Panc1 (cell line): ENCODE measurements at regions not wholly inside any gene's neighbourhood (a gene's known extent, or its start where the extent isn't known, plus 50 kb on each side); places are given as distances from the start of the nearest gene placed in this dataset.
"Not testable (repeated sequence)": the region's sequence is repeated elsewhere in the genome, so short reads cannot be mapped to it uniquely, and the experiment has no call there.

Experiments used
- ATAC-seq: fragments of 200-7000 bp; cut with Tn5 transposase; 2 replicates; pipeline ENCODE4 v1.9.1; 2020; ENCODE audit warnings: mild to moderate bottlenecking, moderate library complexity
- BruUV-seq: library from RNA; stranded (reverse); fragments of 400-500 nt; replicated peaks from 2 replicates; lab custom pipeline; 2021; lab: Mats Ljungman, UMichigan
- CTCF ChIA-PET: fragments of 300-600 bp; sonication (Branson Sonifier 250); formaldehyde crosslinking; loops from one replicate; lab custom pipeline; 2022; ENCODE audit warnings: antibody characterized with exemption; lab: Charles Lee
- POLR2A ChIA-PET: fragments of 300-600 bp; sonication (Branson Sonifier 250); formaldehyde crosslinking; loops from one replicate; lab custom pipeline; 2022; ENCODE audit warnings: antibody characterized with exemption; lab: Charles Lee
- DNase-seq: peaks from one replicate; pipeline ENCODE4 v3.0.0-alpha.2; 2010; ENCODE audit warnings: low read depth, low spot score
- H3K27ac ChIP-seq: 2 replicates; pipeline ENCODE4 v1.5.1; 2011; ENCODE audit warnings: mild to moderate bottlenecking, low read length, inconsistent platforms
- H3K27me3 ChIP-seq: fragments of 200-500 bp; sonication (Bioruptor generic); 2 replicates; pipeline ENCODE4 v1.6.0; 2014; ENCODE audit warnings: low read length, inconsistent platforms; ENCODE audit not compliant: control insufficient read depth, insufficient read depth
- H3K36me3 ChIP-seq: fragments of 200-500 bp; sonication (Bioruptor generic); 2 replicates; pipeline ENCODE4 v1.5.1; 2014; ENCODE audit warnings: inconsistent platforms, mild to moderate bottlenecking, low read length, moderate library complexity; ENCODE audit not compliant: control insufficient read depth, insufficient read depth
- H3K4me1 ChIP-seq: 2 replicates; pipeline ENCODE4 v1.5.1; 2011; ENCODE audit warnings: inconsistent platforms, mild to moderate bottlenecking, low read length, moderate library complexity; ENCODE audit not compliant: control insufficient read depth, insufficient read depth
- H3K4me3 ChIP-seq, 2 experiments: 2 replicates each; pipeline ENCODE4 v1.5.1; 2011 to 2012; ENCODE audit warnings: low read depth in 2 of 2, low read length in 2 of 2, mild to moderate bottlenecking in 2 of 2, inconsistent platforms in 1 of 2, moderate library complexity in 1 of 2
- H3K9me3 ChIP-seq: fragments of 200-500 bp; sonication (Bioruptor generic); 2 replicates; pipeline ENCODE4 v1.5.1; 2014; ENCODE audit warnings: low read depth, mild to moderate bottlenecking, inconsistent platforms, low read length, moderate library complexity; ENCODE audit not compliant: control insufficient read depth, insufficient read depth
- POLR2AphosphoS5 ChIP-seq: IDR thresholded peaks from 2 replicates; pipeline ENCODE4 v1.6.1; 2012; ENCODE audit warnings: mild to moderate bottlenecking, low read depth, low read length, moderate library complexity
- SIN3A ChIP-seq: IDR thresholded peaks from 2 replicates; pipeline ENCODE4 v1.6.1; 2012; ENCODE audit warnings: low read depth, mild to moderate bottlenecking, low read length, moderate library complexity, borderline replicate concordance; ENCODE audit not compliant: insufficient read depth
- TCF7L2 ChIP-seq: IDR thresholded peaks from 2 replicates; pipeline ENCODE4 v1.6.1; 2011; ENCODE audit warnings: mild to moderate bottlenecking, low read depth, low read length, inconsistent platforms
- in situ Hi-C: cut with HindIII; loops from 2 replicates; pipeline ENCODE4 v1.10.0; 2016; ENCODE audit warnings: low sequenced_read_pairs, low pct_unique_long_range_greater_than_20kb
- intact Hi-C: fragments of 100-400 bp; cut with micrococcal nuclease; formaldehyde crosslinking; loops from one replicate; pipeline ENCODE4 v1.10.0; 2022; ENCODE audit not compliant: unreplicated experiment
- TF ChIP-seq, protein P1 (sequence below): fragments of 450-650 bp; IDR thresholded peaks from 2 replicates; pipeline ENCODE4 v1.5.1; 2017; ENCODE audit warnings: mild to moderate bottlenecking
- TF ChIP-seq, protein P2 (sequence below), 2 experiments: IDR thresholded peaks; 2 replicates each; pipeline ENCODE4 v1.6.1; 2011 to 2012; ENCODE audit warnings: low read depth in 2 of 2, control low read depth in 1 of 2, low read length in 1 of 2, mild to moderate bottlenecking in 1 of 2, moderate library complexity in 1 of 2; ENCODE audit not compliant: insufficient read depth in 1 of 2

GRCh38 chr2:61658841-61659780 lies 121.0 kb upstream of the XPO1 start:
- H3K4me3 ChIP-seq: peak overlapping the region; percentile 2 to 28; a peak in 3 of 4 replicates
- DNase-seq: no peak
- intact Hi-C loops (no loop called here), in situ Hi-C loops (no loop called here)
- H3K9me3 ChIP-seq: no peaks in the 10 kb centered on the region
- TF ChIP-seq, protein P1, sequence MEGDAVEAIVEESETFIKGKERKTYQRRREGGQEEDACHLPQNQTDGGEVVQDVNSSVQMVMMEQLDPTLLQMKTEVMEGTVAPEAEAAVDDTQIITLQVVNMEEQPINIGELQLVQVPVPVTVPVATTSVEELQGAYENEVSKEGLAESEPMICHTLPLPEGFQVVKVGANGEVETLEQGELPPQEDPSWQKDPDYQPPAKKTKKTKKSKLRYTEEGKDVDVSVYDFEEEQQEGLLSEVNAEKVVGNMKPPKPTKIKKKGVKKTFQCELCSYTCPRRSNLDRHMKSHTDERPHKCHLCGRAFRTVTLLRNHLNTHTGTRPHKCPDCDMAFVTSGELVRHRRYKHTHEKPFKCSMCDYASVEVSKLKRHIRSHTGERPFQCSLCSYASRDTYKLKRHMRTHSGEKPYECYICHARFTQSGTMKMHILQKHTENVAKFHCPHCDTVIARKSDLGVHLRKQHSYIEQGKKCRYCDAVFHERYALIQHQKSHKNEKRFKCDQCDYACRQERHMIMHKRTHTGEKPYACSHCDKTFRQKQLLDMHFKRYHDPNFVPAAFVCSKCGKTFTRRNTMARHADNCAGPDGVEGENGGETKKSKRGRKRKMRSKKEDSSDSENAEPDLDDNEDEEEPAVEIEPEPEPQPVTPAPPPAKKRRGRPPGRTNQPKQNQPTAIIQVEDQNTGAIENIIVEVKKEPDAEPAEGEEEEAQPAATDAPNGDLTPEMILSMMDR: peak; percentile 76
- no peak for TF ChIP-seq SIN3A
- H3K36me3 ChIP-seq: no peaks in the 10 kb centered on the region
- H3K27me3 ChIP-seq: no peaks in the 10 kb centered on the region
- peak; percentile 91 for ATAC-seq
- peaks cover 11% of the 10 kb centered on the region; the same call in 1 of the 2 replicates for H3K4me1 ChIP-seq
- CTCF ChIA-PET: interaction anchor here (0.6 to 0.7 kb wide), 2 partner anchors 179 to 648 kb away, joined by 4 to 6 read pairs; no protein-coding TSS in a partner anchor
- peak overlapping the region; percentile 30; the same call in 1 of the 2 replicates for H3K27ac ChIP-seq
- POLR2A ChIA-PET: no interaction called here
- no TSS peak for BruUV-seq

DNA sequence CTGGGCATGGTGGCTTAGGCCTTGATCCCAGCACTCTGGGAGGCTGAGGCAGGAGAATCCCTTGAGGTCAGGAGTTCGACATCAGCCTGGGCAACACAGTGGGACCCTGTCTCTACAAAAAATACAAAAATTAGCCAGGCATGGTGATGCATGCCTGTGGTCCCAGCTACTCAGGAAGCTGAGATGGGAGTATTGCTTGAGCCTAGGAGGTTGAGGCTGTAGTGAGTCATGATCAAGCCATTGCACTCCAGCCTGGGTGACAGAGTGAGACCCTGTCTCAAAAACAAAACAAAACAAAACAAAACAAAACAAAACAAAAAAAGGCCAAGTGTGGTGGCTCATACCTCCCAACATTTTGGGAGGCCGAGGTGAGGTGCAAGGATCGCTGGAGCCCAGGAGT lies 111.8 kb upstream of the XPO1 start:
- intact Hi-C loops, in situ Hi-C loops, H3K27ac ChIP-seq, H3K9me3 ChIP-seq, DNase-seq, H3K4me1 ChIP-seq, H3K27me3 ChIP-seq, ATAC-seq, BruUV-seq, CTCF ChIA-PET, POLR2A ChIA-PET, H3K4me3 ChIP-seq, H3K36me3 ChIP-seq: not testable (repeated sequence)

DNA sequence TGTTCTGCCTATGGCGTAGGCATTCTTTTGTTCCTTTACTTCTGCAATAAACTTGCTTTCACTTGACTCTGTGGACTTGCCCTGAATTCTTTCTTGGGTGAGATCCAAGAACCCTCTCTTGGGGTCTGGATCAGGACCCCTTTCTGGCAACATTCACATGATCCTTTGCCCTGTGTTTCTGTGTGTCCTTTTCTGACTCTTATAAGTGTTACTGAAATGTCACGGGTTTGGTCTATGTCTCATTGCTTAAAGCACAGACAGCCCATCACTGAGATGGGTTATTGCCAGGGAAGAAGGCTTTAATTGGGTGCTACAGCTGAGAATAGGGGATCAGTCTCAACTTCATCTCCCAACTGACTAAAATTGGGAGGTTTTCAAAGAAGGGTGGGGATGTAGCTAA lies 110.9 kb upstream of the XPO1 start:
- DNase-seq: no peak
- POLR2A ChIA-PET: no interaction called here

More for the DNA sequence above, 110.9 kb upstream of the XPO1 start:
- intact Hi-C loops (no loop called here), in situ Hi-C loops (no loop called here)
- no peak for TF ChIP-seq SIN3A
- no peak for TF ChIP-seq POLR2AphosphoS5
- TF ChIP-seq, protein P2, sequence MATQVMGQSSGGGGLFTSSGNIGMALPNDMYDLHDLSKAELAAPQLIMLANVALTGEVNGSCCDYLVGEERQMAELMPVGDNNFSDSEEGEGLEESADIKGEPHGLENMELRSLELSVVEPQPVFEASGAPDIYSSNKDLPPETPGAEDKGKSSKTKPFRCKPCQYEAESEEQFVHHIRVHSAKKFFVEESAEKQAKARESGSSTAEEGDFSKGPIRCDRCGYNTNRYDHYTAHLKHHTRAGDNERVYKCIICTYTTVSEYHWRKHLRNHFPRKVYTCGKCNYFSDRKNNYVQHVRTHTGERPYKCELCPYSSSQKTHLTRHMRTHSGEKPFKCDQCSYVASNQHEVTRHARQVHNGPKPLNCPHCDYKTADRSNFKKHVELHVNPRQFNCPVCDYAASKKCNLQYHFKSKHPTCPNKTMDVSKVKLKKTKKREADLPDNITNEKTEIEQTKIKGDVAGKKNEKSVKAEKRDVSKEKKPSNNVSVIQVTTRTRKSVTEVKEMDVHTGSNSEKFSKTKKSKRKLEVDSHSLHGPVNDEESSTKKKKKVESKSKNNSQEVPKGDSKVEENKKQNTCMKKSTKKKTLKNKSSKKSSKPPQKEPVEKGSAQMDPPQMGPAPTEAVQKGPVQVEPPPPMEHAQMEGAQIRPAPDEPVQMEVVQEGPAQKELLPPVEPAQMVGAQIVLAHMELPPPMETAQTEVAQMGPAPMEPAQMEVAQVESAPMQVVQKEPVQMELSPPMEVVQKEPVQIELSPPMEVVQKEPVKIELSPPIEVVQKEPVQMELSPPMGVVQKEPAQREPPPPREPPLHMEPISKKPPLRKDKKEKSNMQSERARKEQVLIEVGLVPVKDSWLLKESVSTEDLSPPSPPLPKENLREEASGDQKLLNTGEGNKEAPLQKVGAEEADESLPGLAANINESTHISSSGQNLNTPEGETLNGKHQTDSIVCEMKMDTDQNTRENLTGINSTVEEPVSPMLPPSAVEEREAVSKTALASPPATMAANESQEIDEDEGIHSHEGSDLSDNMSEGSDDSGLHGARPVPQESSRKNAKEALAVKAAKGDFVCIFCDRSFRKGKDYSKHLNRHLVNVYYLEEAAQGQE (IDR thresholded peaks at IDR 0.05; ENCODE audit: insufficient read depth in 1 of 2, low read depth in 2 of 2, low read length in 1 of 2): no peak
- TF ChIP-seq, protein P1: no peak
- no peak for TF ChIP-seq TCF7L2
- Histone ChIP-seq H3K9me3 (no peaks in the 10 kb centered on the region), H3K36me3 (no peaks in the 10 kb centered on the region), H3K4me1 (no peaks in the 10 kb centered on the region), H3K27me3 (no peaks in the 10 kb centered on the region), H3K4me3 (no peak overlapping the region), H3K27ac (no peak overlapping the region)
- no TSS peak for BruUV-seq
- CTCF ChIA-PET: no interaction called here
- ATAC-seq: no peak
